Sigmoid colon (tissue), 4 donors: ENCODE measurements at regions not wholly inside any gene's neighbourhood (a gene's known extent, or its start where the extent isn't known, plus 50 kb on each side); places are given as distances from the start of the nearest gene placed in this dataset.

Experiments used
- CTCF ChIP-seq, 4 experiments: fragments of 450-650 bp in 3 of 4; fragments of 200-600 bp in 1 of 4; IDR thresholded peaks; one replicate each; pipeline ENCODE4 v1.5.1; 2016 to 2019; ENCODE audit warnings: antibody characterized with exemption in 4 of 4, mild to moderate bottlenecking in 3 of 4, moderate library complexity in 2 of 4
- POLR2A ChIP-seq, 2 donors: fragments of 450-650 bp; IDR thresholded peaks; one replicate each; pipeline ENCODE4 v1.6.1; 2016; ENCODE audit warnings: antibody characterized with exemption in 2 of 2, mild to moderate bottlenecking in 2 of 2, moderate library complexity in 2 of 2
- POLR2AphosphoS5 ChIP-seq, 4 donors: sonication (generic); formaldehyde crosslinking; IDR thresholded peaks; one replicate each; pipeline ENCODE4 v1.6.1; 2017; ENCODE audit warnings: antibody characterized with exemption in 4 of 4

- TF ChIP-seq CTCF (IDR thresholded peaks at IDR 0.05) (no peak), POLR2AphosphoS5 (IDR thresholded peaks at IDR 0.05) (no peak), POLR2A (IDR thresholded peaks at IDR 0.05) (no peak)
Observed at GRCh38 chr10:31701546-31701945, 227.1 kb downstream of the ARHGAP12 start.
